MM.1S (cell line): ENCODE measurements at regions not wholly inside any gene's neighbourhood (a gene's known extent, or its start where the extent isn't known, plus 50 kb on each side); places are given as distances from the start of the nearest gene placed in this dataset.

Experiments
- EZH2 ChIP-seq: fragments of 300-600 bp; sonication (generic); optimal IDR thresholded peaks from 2 replicates; pipeline ENCODE3; 2017; ENCODE audit warnings: low read depth, mild to moderate bottlenecking, antibody characterized with exemption, low read length, mixed read lengths
- EZH2phosphoT487 ChIP-seq: fragments of 300-600 bp; sonication (generic); IDR thresholded peaks from 2 replicates; pipeline ENCODE4 v1.6.1; 2018; ENCODE audit warnings: antibody characterized with exemption, low read length
- TF ChIP-seq, protein P1 (sequence below): fragments of 300-600 bp; sonication (generic); IDR thresholded peaks from 2 replicates; pipeline ENCODE4 v1.5.1; 2016; ENCODE audit warnings: antibody characterized with exemption, low read length, mixed read lengths

DNA sequence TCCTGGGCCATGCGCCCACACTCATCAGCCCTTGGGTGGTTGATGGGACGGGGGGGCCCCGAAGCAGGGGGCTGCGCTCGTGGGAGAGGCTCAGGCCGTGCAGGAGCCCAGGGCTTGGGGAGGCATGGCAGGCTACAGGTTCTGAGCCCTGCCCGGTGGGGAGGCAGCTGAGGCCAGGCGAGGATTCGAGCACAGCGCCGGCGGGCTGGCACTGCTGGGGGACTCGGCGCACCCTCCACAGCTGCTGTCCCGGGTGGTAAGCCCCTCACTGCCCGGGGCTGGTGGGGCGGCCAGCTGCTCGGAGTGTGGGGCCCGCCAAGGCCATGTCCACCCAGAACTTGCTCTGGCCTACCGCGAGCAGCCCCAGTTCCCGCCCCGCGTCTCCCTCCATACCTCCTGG, 295.8 kb upstream of the SEL1L start:
- no peak for TF ChIP-seq EZH2
- TF ChIP-seq, protein P1, sequence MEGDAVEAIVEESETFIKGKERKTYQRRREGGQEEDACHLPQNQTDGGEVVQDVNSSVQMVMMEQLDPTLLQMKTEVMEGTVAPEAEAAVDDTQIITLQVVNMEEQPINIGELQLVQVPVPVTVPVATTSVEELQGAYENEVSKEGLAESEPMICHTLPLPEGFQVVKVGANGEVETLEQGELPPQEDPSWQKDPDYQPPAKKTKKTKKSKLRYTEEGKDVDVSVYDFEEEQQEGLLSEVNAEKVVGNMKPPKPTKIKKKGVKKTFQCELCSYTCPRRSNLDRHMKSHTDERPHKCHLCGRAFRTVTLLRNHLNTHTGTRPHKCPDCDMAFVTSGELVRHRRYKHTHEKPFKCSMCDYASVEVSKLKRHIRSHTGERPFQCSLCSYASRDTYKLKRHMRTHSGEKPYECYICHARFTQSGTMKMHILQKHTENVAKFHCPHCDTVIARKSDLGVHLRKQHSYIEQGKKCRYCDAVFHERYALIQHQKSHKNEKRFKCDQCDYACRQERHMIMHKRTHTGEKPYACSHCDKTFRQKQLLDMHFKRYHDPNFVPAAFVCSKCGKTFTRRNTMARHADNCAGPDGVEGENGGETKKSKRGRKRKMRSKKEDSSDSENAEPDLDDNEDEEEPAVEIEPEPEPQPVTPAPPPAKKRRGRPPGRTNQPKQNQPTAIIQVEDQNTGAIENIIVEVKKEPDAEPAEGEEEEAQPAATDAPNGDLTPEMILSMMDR = no peak
- TF ChIP-seq EZH2phosphoT487 = no peak
